GM13976 (cell line): ENCODE measurements at regions not wholly inside any gene's neighbourhood (a gene's known extent, or its start where the extent isn't known, plus 50 kb on each side); places are given as distances from the start of the nearest gene placed in this dataset.

Source experiments
- DNase-seq: peaks from one replicate; pipeline ENCODE4 v3.0.0; 2012; ENCODE audit warnings: low spot score
- CTCF ChIP-seq: IDR thresholded peaks from 2 replicates; pipeline ENCODE4 v1.5.1; 2012; ENCODE audit warnings: borderline replicate concordance, mild to moderate bottlenecking; ENCODE audit not compliant: insufficient read depth; ENCODE audit errors: extremely low read depth, missing control alignments, control extremely low read depth
- in situ Hi-C: fragments of 300-500 bp; cut with MboI; formaldehyde crosslinking; loops from one replicate; pipeline ENCODE4 v1.12.0; 2022; ENCODE audit warnings: low sequenced_read_pairs, mixed read lengths, inconsistent platforms; ENCODE audit not compliant: unreplicated experiment

GRCh38 chr2:79294994-79295393, 135.4 kb upstream of the REG3A start:
- in situ Hi-C loops = no loop called here
- TF ChIP-seq CTCF = no peak

GRCh38 chr2:79292958-79293315, 133.4 kb upstream of the REG3A start:
- no peak for DNase-seq
- TF ChIP-seq CTCF = no peak
- in situ Hi-C loops = no loop called here

More at GRCh38 chr2:79294994-79295393, 135.4 kb upstream of the REG3A start:
- DNase-seq = no peak

GRCh38 chr2:79292239-79292957, 132.8 kb upstream of the REG3A start:
- DNase-seq = no peak
- TF ChIP-seq CTCF = no peak

GRCh38 chr2:79275863-79276262, 116.3 kb upstream of the REG3A start:
- no peak for TF ChIP-seq CTCF
- DNase-seq = no peak
- in situ Hi-C loops = no loop called here

More at GRCh38 chr2:79292239-79292957, 132.8 kb upstream of the REG3A start:
- in situ Hi-C loops = no loop called here

- DNase-seq = no peak
- in situ Hi-C loops = no loop called here
These were observed 115.6 kb upstream of the REG3A start for GRCh38 chr2:79275197-79275596.

GRCh38 chr2:79272616-79273015, 113.1 kb upstream of the REG3A start:
- no peak for DNase-seq
- no peak for TF ChIP-seq CTCF
- in situ Hi-C loops = no loop called here

More at GRCh38 chr2:79275197-79275596, 115.6 kb upstream of the REG3A start:
- TF ChIP-seq CTCF = no peak
